Suprapubic skin (tissue), 4 donors: ENCODE measurements at regions not wholly inside any gene's neighbourhood (a gene's known extent, or its start where the extent isn't known, plus 50 kb on each side); places are given as distances from the start of the nearest gene placed in this dataset.

Experiments used
- POLR2A ChIP-seq, 2 donors: fragments of 450-650 bp; IDR thresholded peaks; one replicate each; pipeline ENCODE4 v1.6.1; 2017; ENCODE audit warnings: antibody characterized with exemption in 2 of 2, mild to moderate bottlenecking in 2 of 2, moderate library complexity in 2 of 2
- POLR2AphosphoS5 ChIP-seq, 3 donors: sonication (generic); formaldehyde crosslinking; IDR thresholded peaks; one replicate each; pipeline ENCODE4 v1.6.1; 2017; ENCODE audit warnings: antibody characterized with exemption in 3 of 3
- TF ChIP-seq, protein P1 (sequence below), 2 donors: fragments of 200-600 bp in 1 of 2; fragments of 450-650 bp in 1 of 2; sonication (generic) in 1 of 2; IDR thresholded peaks; one replicate each; pipeline ENCODE4 v1.5.1; 2016 to 2019; ENCODE audit warnings: antibody characterized with exemption in 2 of 2, mild to moderate bottlenecking in 1 of 2, moderate library complexity in 1 of 2

DNA sequence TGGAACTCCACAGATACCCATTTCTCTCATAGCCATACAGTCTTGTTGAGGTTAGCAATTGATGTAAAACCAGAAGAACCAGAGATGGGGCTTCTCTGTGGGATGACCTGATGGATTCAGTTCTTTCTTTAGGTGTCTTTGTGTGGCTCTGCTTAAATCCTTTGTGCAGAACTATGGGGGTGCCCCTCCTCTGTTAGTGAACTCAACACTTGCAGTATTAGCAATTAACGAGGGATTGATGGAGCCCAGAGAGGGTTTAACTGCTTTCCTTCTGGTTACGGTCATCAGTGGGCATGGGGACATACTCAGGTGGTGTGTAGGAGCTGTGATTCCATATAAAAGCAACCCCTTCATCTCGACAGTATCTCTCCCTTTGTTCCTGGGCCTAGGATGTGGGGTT, 406.8 kb upstream of the FAM98A start:
- TF ChIP-seq, protein P1, sequence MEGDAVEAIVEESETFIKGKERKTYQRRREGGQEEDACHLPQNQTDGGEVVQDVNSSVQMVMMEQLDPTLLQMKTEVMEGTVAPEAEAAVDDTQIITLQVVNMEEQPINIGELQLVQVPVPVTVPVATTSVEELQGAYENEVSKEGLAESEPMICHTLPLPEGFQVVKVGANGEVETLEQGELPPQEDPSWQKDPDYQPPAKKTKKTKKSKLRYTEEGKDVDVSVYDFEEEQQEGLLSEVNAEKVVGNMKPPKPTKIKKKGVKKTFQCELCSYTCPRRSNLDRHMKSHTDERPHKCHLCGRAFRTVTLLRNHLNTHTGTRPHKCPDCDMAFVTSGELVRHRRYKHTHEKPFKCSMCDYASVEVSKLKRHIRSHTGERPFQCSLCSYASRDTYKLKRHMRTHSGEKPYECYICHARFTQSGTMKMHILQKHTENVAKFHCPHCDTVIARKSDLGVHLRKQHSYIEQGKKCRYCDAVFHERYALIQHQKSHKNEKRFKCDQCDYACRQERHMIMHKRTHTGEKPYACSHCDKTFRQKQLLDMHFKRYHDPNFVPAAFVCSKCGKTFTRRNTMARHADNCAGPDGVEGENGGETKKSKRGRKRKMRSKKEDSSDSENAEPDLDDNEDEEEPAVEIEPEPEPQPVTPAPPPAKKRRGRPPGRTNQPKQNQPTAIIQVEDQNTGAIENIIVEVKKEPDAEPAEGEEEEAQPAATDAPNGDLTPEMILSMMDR (IDR thresholded peaks at IDR 0.05) = no peak
- no peak for TF ChIP-seq POLR2A (IDR thresholded peaks at IDR 0.05)
- no peak for TF ChIP-seq POLR2AphosphoS5 (IDR thresholded peaks at IDR 0.05)
